GM12875 (cell line): ENCODE measurements at regions not wholly inside any gene's neighbourhood (a gene's known extent, or its start where the extent isn't known, plus 50 kb on each side); places are given as distances from the start of the nearest gene placed in this dataset.

ENCODE experiments used
- H3K4me3 ChIP-seq: one replicate; pipeline ENCODE4 v1.5.1; 2011; ENCODE audit warnings: low read depth, low read length, control low read depth
- CTCF ChIP-seq: IDR thresholded peaks from 2 replicates; pipeline ENCODE4 v1.5.1; 2011; ENCODE audit warnings: low read depth, mild to moderate bottlenecking, control low read depth, inconsistent platforms, low read length, moderate library complexity, borderline replicate concordance; ENCODE audit not compliant: insufficient read depth

- TF ChIP-seq CTCF, result no peak
- H3K4me3 ChIP-seq, result no peak overlapping the region
These were observed 932.1 kb upstream of the LCORL start for GRCh38 chr4:18953613-18954012.

GRCh38 chr4:18945464-18945863 lies 923.9 kb upstream of the LCORL start:
- no peak for TF ChIP-seq CTCF
- H3K4me3 ChIP-seq, result no peak overlapping the region

- no peak for TF ChIP-seq CTCF
These were observed 921.3 kb upstream of the LCORL start for GRCh38 chr4:18942874-18943273.

GRCh38 chr4:18938343-18939099 lies 917.0 kb upstream of the LCORL start:
- H3K4me3 ChIP-seq, result no peak overlapping the region
- TF ChIP-seq CTCF, result no peak

More at GRCh38 chr4:18942874-18943273, 921.3 kb upstream of the LCORL start:
- no peak overlapping the region for H3K4me3 ChIP-seq

- no peak for TF ChIP-seq CTCF
- H3K4me3 ChIP-seq, result no peak overlapping the region
These were observed 916.2 kb upstream of the LCORL start for GRCh38 chr4:18937746-18938145.

GRCh38 chr4:18937080-18937479 lies 915.5 kb upstream of the LCORL start:
- H3K4me3 ChIP-seq, result no peak overlapping the region
- TF ChIP-seq CTCF, result no peak

- H3K4me3 ChIP-seq, result no peak overlapping the region
- TF ChIP-seq CTCF, result no peak
These were observed 914.2 kb upstream of the LCORL start for GRCh38 chr4:18935659-18936345.
